ENCODE measurements at regions not wholly inside any gene's neighbourhood (a gene's known extent, or its start where the extent isn't known, plus 50 kb on each side); places are given as distances from the start of the nearest gene placed in this dataset.

DNA sequence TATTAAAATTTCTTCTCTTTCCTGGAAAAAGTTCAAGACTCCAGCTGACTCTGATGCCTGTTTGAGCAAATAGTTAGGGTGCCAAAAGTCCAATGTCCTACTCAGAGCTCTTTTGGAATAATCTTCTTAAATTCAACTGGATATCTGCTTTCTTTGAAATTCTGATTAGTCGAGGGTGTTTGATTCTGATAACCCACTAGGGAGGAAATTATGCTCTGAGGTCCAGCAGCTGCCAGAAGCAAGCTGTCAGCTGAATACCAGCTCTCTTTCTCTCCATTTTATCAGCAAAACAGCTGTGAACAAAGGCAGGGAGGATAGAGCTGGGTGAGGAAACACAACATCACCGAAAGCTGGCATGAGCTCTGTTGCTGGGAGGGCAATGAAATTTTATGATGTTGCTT lies 141.5 kb downstream of the CAND1 start:
- no peaks in the 10 kb centered on the region for H3K36me3 ChIP-seq (ENCODE audit: control insufficient read depth, insufficient read depth, low read length)
- TF ChIP-seq RCOR1 (IDR thresholded peaks at IDR 0.05; ENCODE audit: insufficient replicate concordance, low read length) (no peak), MAFK (IDR thresholded peaks at IDR 0.05; ENCODE audit: low read depth, low read length) (no peak), MXI1 (IDR thresholded peaks at IDR 0.05; ENCODE audit: borderline replicate concordance, low read depth, low read length) (no peak), RAD21 (IDR thresholded peaks at IDR 0.05; ENCODE audit: low read length) (no peak), CHD1 (IDR thresholded peaks at IDR 0.05; ENCODE audit: low read depth, low read length) (no peak)
- TF ChIP-seq, protein P1, sequence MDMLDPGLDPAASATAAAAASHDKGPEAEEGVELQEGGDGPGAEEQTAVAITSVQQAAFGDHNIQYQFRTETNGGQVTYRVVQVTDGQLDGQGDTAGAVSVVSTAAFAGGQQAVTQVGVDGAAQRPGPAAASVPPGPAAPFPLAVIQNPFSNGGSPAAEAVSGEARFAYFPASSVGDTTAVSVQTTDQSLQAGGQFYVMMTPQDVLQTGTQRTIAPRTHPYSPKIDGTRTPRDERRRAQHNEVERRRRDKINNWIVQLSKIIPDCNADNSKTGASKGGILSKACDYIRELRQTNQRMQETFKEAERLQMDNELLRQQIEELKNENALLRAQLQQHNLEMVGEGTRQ (IDR thresholded peaks at IDR 0.05; ENCODE audit: low read depth, low read length), result no peak
- TF ChIP-seq, protein P2, sequence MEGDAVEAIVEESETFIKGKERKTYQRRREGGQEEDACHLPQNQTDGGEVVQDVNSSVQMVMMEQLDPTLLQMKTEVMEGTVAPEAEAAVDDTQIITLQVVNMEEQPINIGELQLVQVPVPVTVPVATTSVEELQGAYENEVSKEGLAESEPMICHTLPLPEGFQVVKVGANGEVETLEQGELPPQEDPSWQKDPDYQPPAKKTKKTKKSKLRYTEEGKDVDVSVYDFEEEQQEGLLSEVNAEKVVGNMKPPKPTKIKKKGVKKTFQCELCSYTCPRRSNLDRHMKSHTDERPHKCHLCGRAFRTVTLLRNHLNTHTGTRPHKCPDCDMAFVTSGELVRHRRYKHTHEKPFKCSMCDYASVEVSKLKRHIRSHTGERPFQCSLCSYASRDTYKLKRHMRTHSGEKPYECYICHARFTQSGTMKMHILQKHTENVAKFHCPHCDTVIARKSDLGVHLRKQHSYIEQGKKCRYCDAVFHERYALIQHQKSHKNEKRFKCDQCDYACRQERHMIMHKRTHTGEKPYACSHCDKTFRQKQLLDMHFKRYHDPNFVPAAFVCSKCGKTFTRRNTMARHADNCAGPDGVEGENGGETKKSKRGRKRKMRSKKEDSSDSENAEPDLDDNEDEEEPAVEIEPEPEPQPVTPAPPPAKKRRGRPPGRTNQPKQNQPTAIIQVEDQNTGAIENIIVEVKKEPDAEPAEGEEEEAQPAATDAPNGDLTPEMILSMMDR (conservative IDR thresholded peaks at IDR 0.05; ENCODE audit: low read depth, low read length), result no peak
- no peak overlapping the region for H3K9ac ChIP-seq (ENCODE audit: low read depth, low read length)
- no peak overlapping the region for H3K23ac ChIP-seq (ENCODE audit: low read depth, low read length)
- H4K8ac ChIP-seq (ENCODE audit: low read depth in 2 of 2, low read length in 2 of 2), result no peak overlapping the region
- H3K9me3 ChIP-seq (ENCODE audit: control insufficient read depth, insufficient read depth, low read length), result no peaks in the 10 kb centered on the region
- CTCF ChIA-PET, result no interaction called here
- dilution Hi-C loops (cut with HindIII; ENCODE audit: low sequenced_read_pairs, unreplicated experiment), result no loop called here
- no peak overlapping the region for H2AK5ac ChIP-seq (ENCODE audit: low read depth, low read length)
- no peaks in the 10 kb centered on the region for H3K9me1 ChIP-seq (ENCODE audit: insufficient read depth, low read length)
- POLR2A ChIA-PET (ENCODE audit: unreplicated experiment), result no interaction called here
- H3K27me3 ChIP-seq (ENCODE audit: control insufficient read depth, insufficient read depth, low read length), result no peaks in the 10 kb centered on the region; the same call in 1 of the 2 replicates
- H3K4ac ChIP-seq (ENCODE audit: low read depth, low read length), result no peak overlapping the region
- H2BK15ac ChIP-seq (ENCODE audit: low read depth, low read length), result no peak overlapping the region
- H4K5ac ChIP-seq (ENCODE audit: low read depth, low read length), result no peak overlapping the region
- H2BK20ac ChIP-seq (ENCODE audit: low read depth, low read length), result no peak overlapping the region
- ATAC-seq (ENCODE audit: low read depth) (no peak), DNase-seq (no peak)
- H3K18ac ChIP-seq (ENCODE audit: low read depth, low read length), result no peak overlapping the region
- no peaks in the 10 kb centered on the region for H4K20me1 ChIP-seq (ENCODE audit: insufficient read depth, low read length)
- peaks cover 2% of the 10 kb centered on the region; the same call in 1 of the 2 replicates for H3K4me1 ChIP-seq (ENCODE audit: control insufficient read depth, insufficient read depth, low read length)
- no peak overlapping the region for H2BK5ac ChIP-seq (ENCODE audit: low read depth, low read length, poor library complexity, severe bottlenecking)
- no peak overlapping the region for H2AK9ac ChIP-seq (replicated peaks; ENCODE audit: low read depth, low read length, poor library complexity)
- intact Hi-C loops (cut with micrococcal nuclease), result no loop called here
- H2AFZ ChIP-seq (replicated peaks; ENCODE audit: low read length, poor library complexity), result no peak overlapping the region
- H3K14ac ChIP-seq (replicated peaks; ENCODE audit: low read depth, low read length), result no peak overlapping the region
- no peak overlapping the region for H3K56ac ChIP-seq (ENCODE audit: extremely low read depth, insufficient read depth, low read length)
- no peak overlapping the region for H3K27ac ChIP-seq (ENCODE audit: insufficient read depth, low read length)
- H3K4me3 ChIP-seq (ENCODE audit: insufficient read depth, low read depth, low read length), result no peak overlapping the region
- no TSS peak for BruUV-seq (replicated peaks)
- H3K4me2 ChIP-seq (ENCODE audit: low read depth, low read length), result no peak overlapping the region
- no peak overlapping the region for H2BK120ac ChIP-seq (ENCODE audit: low read depth, low read length)
- no peak overlapping the region for H4K91ac ChIP-seq (ENCODE audit: insufficient read depth, low read depth, low read length)
- H3K79me1 ChIP-seq (ENCODE audit: low read depth in 1 of 2, low read length in 2 of 2), result no peaks in the 10 kb centered on the region
- in situ Hi-C loops (cut with MboI; ENCODE audit: low sequenced_read_pairs), result no loop called here
- no CpG with 5 or more reads among the region's 2 CpGs for WGBS, 2 experiments (ENCODE audit: extremely low coverage in 2 of 2, insufficient read length in 1 of 2)
